Esophagus squamous epithelium (tissue), 5 donors: ENCODE measurements at regions not wholly inside any gene's neighbourhood (a gene's known extent, or its start where the extent isn't known, plus 50 kb on each side); places are given as distances from the start of the nearest gene placed in this dataset.

Experiments used
- DNase-seq: peaks from one replicate; lab custom pipeline; 2025; lab: John Stamatoyannopoulos, UW
- H3K27ac ChIP-seq, 4 donors: fragments of 200-600 bp; sonication (generic); one replicate each; pipeline ENCODE4 v1.5.1; 2016 to 2019; ENCODE audit warnings: mild to moderate bottlenecking in 1 of 4
- H3K27me3 ChIP-seq, 4 donors: fragments of 200-600 bp; sonication (generic); 1 replicate in 3 of 4; 2 replicates in 1 of 4; pipeline versions ENCODE4 v1.5.1 to v1.6.0; 2017 to 2021; ENCODE audit warnings: antibody characterized with exemption in 1 of 4
- H3K36me3 ChIP-seq, 3 donors: fragments of 200-600 bp; sonication (generic); one replicate each; pipeline ENCODE4 v1.5.1; 2016 to 2019
- H3K4me1 ChIP-seq, 3 donors: fragments of 200-600 bp; sonication (generic); one replicate each; pipeline ENCODE4 v1.5.1; 2017 to 2019
- H3K4me3 ChIP-seq, 4 donors: fragments of 200-600 bp; sonication (generic); 1 replicate in 3 of 4; 2 replicates in 1 of 4; pipeline ENCODE4 v1.5.1; 2016 to 2019; ENCODE audit warnings: mild to moderate bottlenecking in 2 of 4, moderate library complexity in 1 of 4
- H3K9me3 ChIP-seq, 3 donors: fragments of 200-600 bp; sonication (generic); one replicate each; pipeline ENCODE4 v1.5.1; 2016 to 2019
- CTCF ChIP-seq, 6 experiments: fragments of 450-650 bp in 4 of 6; fragments of 200-600 bp in 2 of 6; sonication (generic) in 2 of 6; IDR thresholded peaks; one replicate each; pipeline ENCODE4 v1.5.1; 2016 to 2019; ENCODE audit warnings: antibody characterized with exemption in 6 of 6, mild to moderate bottlenecking in 4 of 6, moderate library complexity in 4 of 6
- POLR2A ChIP-seq, 4 donors: fragments of 450-650 bp; IDR thresholded peaks; one replicate each; pipeline ENCODE4 v1.6.1; 2017; ENCODE audit warnings: antibody characterized with exemption in 4 of 4, mild to moderate bottlenecking in 4 of 4, moderate library complexity in 3 of 4
- intact Hi-C: fragments of 100-400 bp; cut with DNase I; formaldehyde crosslinking; loops from one replicate; pipeline ENCODE4 v1.15.0; 2022
- donor health status: DM: yes; HTN: yes; CAD: no.

DNA sequence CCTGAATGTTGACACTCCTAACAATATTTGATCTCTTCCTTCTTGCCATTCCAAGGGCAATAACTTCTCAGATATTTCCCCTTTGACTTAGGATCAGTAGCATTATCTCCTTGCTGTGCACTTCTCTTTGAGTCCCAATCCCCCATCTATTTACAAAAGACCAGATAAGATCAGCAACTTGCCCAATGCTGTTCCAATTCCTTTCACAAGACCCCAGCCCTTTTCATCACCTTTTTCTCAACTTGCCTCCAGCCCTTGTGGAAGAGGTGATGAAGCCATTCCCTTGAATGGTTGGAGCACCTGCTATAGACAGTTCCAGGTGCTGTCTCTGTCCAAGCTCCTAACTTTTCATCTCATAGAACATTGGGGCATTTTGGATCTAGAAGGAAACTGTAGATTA lies 51.1 kb upstream of the ARID5B start:
- no peak overlapping the region for H3K27ac ChIP-seq
- no peak for TF ChIP-seq POLR2A (IDR thresholded peaks at IDR 0.05)
- TF ChIP-seq CTCF (IDR thresholded peaks at IDR 0.05), result no peak
- H3K27me3 ChIP-seq, result no peaks in the 10 kb centered on the region
- H3K4me3 ChIP-seq, result no peak overlapping the region
- H3K36me3 ChIP-seq, result no peaks in the 10 kb centered on the region
- no peaks in the 10 kb centered on the region for H3K4me1 ChIP-seq
- intact Hi-C loops, result no loop called here
- H3K9me3 ChIP-seq, result no peaks in the 10 kb centered on the region
- DNase-seq, result no peak
